H1 (cell line): ENCODE measurements at regions not wholly inside any gene's neighbourhood (a gene's known extent, or its start where the extent isn't known, plus 50 kb on each side); places are given as distances from the start of the nearest gene placed in this dataset.

Source experiments
- CTCF ChIA-PET: fragments of 300-600 bp; sonication (Branson Sonifier 250); formaldehyde crosslinking; loops from one replicate; lab custom pipeline; 2021; ENCODE audit not compliant: partially characterized antibody; lab: Charles Lee
- POLR2A ChIA-PET: fragments of 300-600 bp; sonication (Branson Sonifier 250); formaldehyde crosslinking; loops from one replicate; lab custom pipeline; 2021; ENCODE audit warnings: inconsistent platforms; ENCODE audit not compliant: partially characterized antibody; lab: Charles Lee
- DNase-seq, 2 experiments: peaks; one replicate each; pipeline versions ENCODE4 v3.0.0 to v3.0.0-alpha.2; 2010 to 2022; ENCODE audit warnings: low spot score in 2 of 2, low read depth in 1 of 2, mixed read lengths in 1 of 2
- FAIRE-seq: peaks from 2 replicates; lab custom pipeline; 2011; peaks lifted over from hg19 to GRCh38; lab: Jason Lieb, UNC
- H2AFZ ChIP-seq: 2 replicates; pipeline ENCODE4 v1.8.1; 2012; ENCODE audit warnings: low read length, inconsistent platforms
- H2AK5ac ChIP-seq: 2 replicates; pipeline ENCODE4 v1.6.1; 2013; ENCODE audit warnings: low read depth, low read length
- H2BK120ac ChIP-seq: replicated peaks from 2 replicates; pipeline ENCODE3; 2013; ENCODE audit warnings: low read depth, low read length, inconsistent platforms
- H2BK12ac ChIP-seq: 2 replicates; pipeline ENCODE4 v1.6.1; 2013; ENCODE audit warnings: low read depth, low read length
- H2BK15ac ChIP-seq: 2 replicates; pipeline ENCODE4 v1.6.1; 2013; ENCODE audit warnings: low read length
- H2BK20ac ChIP-seq: 2 replicates; pipeline ENCODE4 v1.6.1; 2013; ENCODE audit warnings: low read length
- H2BK5ac ChIP-seq: 2 replicates; pipeline ENCODE4 v1.6.1; 2013; ENCODE audit warnings: low read depth, low read length
- H3K14ac ChIP-seq: 2 replicates; pipeline ENCODE4 v1.6.1; 2013; ENCODE audit warnings: inconsistent platforms; ENCODE audit not compliant: insufficient read length
- H3K18ac ChIP-seq: 2 replicates; pipeline ENCODE4 v1.6.1; 2013; ENCODE audit warnings: low read length; ENCODE audit errors: extremely low read depth
- H3K23ac ChIP-seq: 2 replicates; pipeline ENCODE4 v1.6.1; 2013; ENCODE audit warnings: inconsistent platforms; ENCODE audit not compliant: insufficient read length
- H3K23me2 ChIP-seq: 2 replicates; pipeline ENCODE4 v1.6.1; 2013; ENCODE audit warnings: low read depth, low read length
- H3K27ac ChIP-seq: 2 replicates; pipeline ENCODE4 v1.6.1; 2011; ENCODE audit warnings: low read depth, low read length, inconsistent platforms
- H3K27me3 ChIP-seq, 4 experiments: replicated peaks in 1 of 4; 1 replicate in 1 of 4; 2 replicates in 3 of 4; pipeline versions ENCODE4 v1.6.1 to v1.8.1; 2011 to 2013; ENCODE audit warnings: low read length in 3 of 4, mild to moderate bottlenecking in 3 of 4, inconsistent platforms in 2 of 4, mixed read lengths in 2 of 4, moderate library complexity in 1 of 4; ENCODE audit not compliant: control insufficient read depth in 3 of 4, insufficient read depth in 3 of 4; ENCODE audit errors: extremely low read depth in 1 of 4
- H3K36me3 ChIP-seq, 4 experiments: 2 replicates each; pipeline versions ENCODE4 v1.6.1 to v1.8.1; 2011 to 2013; ENCODE audit warnings: mild to moderate bottlenecking in 4 of 4, low read length in 3 of 4, moderate library complexity in 2 of 4, control low read depth in 1 of 4, inconsistent platforms in 1 of 4; ENCODE audit not compliant: insufficient read depth in 4 of 4, control insufficient read depth in 2 of 4
- H3K4ac ChIP-seq: replicated peaks from 2 replicates; pipeline ENCODE3; 2013; ENCODE audit warnings: low read length, low read depth, mixed read lengths, inconsistent platforms; ENCODE audit not compliant: insufficient read length
- H3K4me1 ChIP-seq, 4 experiments: replicated peaks in 1 of 4; 1 replicate in 1 of 4; 2 replicates in 3 of 4; pipeline versions ENCODE4 v1.6.1 to v1.8.1; 2011 to 2013; ENCODE audit warnings: low read length in 3 of 4, inconsistent platforms in 2 of 4, mixed read lengths in 1 of 4; ENCODE audit not compliant: insufficient read depth in 4 of 4, control insufficient read depth in 3 of 4
- H3K4me2 ChIP-seq, 2 experiments: 2 replicates each; pipeline versions ENCODE4 v1.6.1 to v1.8.1; 2011 to 2013; ENCODE audit warnings: low read depth in 2 of 2, low read length in 2 of 2, control low read depth in 1 of 2, inconsistent platforms in 1 of 2, mild to moderate bottlenecking in 1 of 2; ENCODE audit not compliant: insufficient read depth in 1 of 2
- H3K4me3 ChIP-seq, 4 experiments: fragments of 200-600, 300-600 bp in 1 of 4; sonication (generic), shearing (Covaris generic), sonication (Bioruptor Twin) in 1 of 4; 2 replicates each; pipeline versions ENCODE4 v1.5.1 to v1.8.1; 2011 to 2016; ENCODE audit warnings: low read length in 4 of 4, low read depth in 3 of 4, control low read depth in 2 of 4, inconsistent platforms in 2 of 4, mild to moderate bottlenecking in 2 of 4, mixed read lengths in 1 of 4, moderate library complexity in 1 of 4; ENCODE audit not compliant: insufficient read depth in 2 of 4; ENCODE audit errors: extremely low read depth in 1 of 4
- H3K56ac ChIP-seq: replicated peaks from 2 replicates; pipeline ENCODE3; 2013; ENCODE audit warnings: low read depth, mild to moderate bottlenecking, mixed read lengths, low read length, inconsistent platforms; ENCODE audit not compliant: insufficient read length
- H3K79me1 ChIP-seq: 2 replicates; pipeline ENCODE4 v1.6.1; 2013; ENCODE audit warnings: low read depth, low read length, control low read depth
- H3K79me2 ChIP-seq, 2 experiments: 2 replicates each; pipeline versions ENCODE4 v1.6.1 to v1.8.1; 2012 to 2013; ENCODE audit warnings: low read length in 2 of 2, mild to moderate bottlenecking in 2 of 2, inconsistent platforms in 1 of 2; ENCODE audit not compliant: insufficient read depth in 2 of 2, control insufficient read depth in 1 of 2
- H3K9ac ChIP-seq, 4 experiments: replicated peaks in 1 of 4; 1 replicate in 1 of 4; 2 replicates in 3 of 4; pipeline versions ENCODE4 v1.6.1 to v1.8.1; 2011 to 2013; ENCODE audit warnings: low read depth in 3 of 4, low read length in 3 of 4, control low read depth in 2 of 4, mild to moderate bottlenecking in 2 of 4, moderate library complexity in 2 of 4, inconsistent platforms in 1 of 4; ENCODE audit errors: extremely low read depth in 1 of 4
- H3K9me3 ChIP-seq, 2 experiments: 2 replicates each; pipeline versions ENCODE4 v1.6.1 to v1.8.1; 2012 to 2013; ENCODE audit warnings: mild to moderate bottlenecking in 2 of 2, moderate library complexity in 2 of 2, control low read depth in 1 of 2, inconsistent platforms in 1 of 2, low read depth in 1 of 2, low read length in 1 of 2, mixed read lengths in 1 of 2; ENCODE audit not compliant: insufficient read depth in 2 of 2
- H4K20me1 ChIP-seq, 2 experiments: replicated peaks in 1 of 2; 2 replicates each; pipeline versions ENCODE3 to v1.8.1; 2011 to 2013; ENCODE audit warnings: inconsistent platforms in 2 of 2, low read length in 2 of 2, mild to moderate bottlenecking in 1 of 2; ENCODE audit not compliant: insufficient read depth in 2 of 2, control insufficient read depth in 1 of 2
- H4K5ac ChIP-seq: 2 replicates; pipeline ENCODE4 v1.6.1; 2013; ENCODE audit warnings: low read length, low read depth, mixed read lengths, inconsistent platforms; ENCODE audit not compliant: insufficient read length
- H4K8ac ChIP-seq: 2 replicates; pipeline ENCODE4 v1.8.0; 2013; ENCODE audit warnings: mild to moderate bottlenecking, moderate library complexity, low read length, inconsistent platforms; ENCODE audit not compliant: insufficient read depth; ENCODE audit errors: extremely low read depth
- H4K91ac ChIP-seq: replicated peaks from 2 replicates; pipeline ENCODE3; 2013; ENCODE audit warnings: low read length, mixed read lengths, inconsistent platforms; ENCODE audit not compliant: insufficient read length
- ASH2L ChIP-seq: fragments of 200-600, 300-600 bp; sonication (generic); IDR thresholded peaks from one replicate; pipeline ENCODE4 v1.7.1; 2017; ENCODE audit warnings: low read length
- BACH1 ChIP-seq: IDR thresholded peaks from 2 replicates; pipeline ENCODE4 v1.6.1; 2012; ENCODE audit warnings: low read length, improper control_type of control experiment
- EGR1 ChIP-seq: IDR thresholded peaks from 2 replicates; pipeline ENCODE4 v1.6.1; 2011; ENCODE audit warnings: low read depth, low read length, borderline replicate concordance
- SIRT6 ChIP-seq: IDR thresholded peaks from one replicate; pipeline ENCODE4 v1.7.1; 2012; ENCODE audit warnings: low read length, inconsistent platforms
- TAF7 ChIP-seq: optimal IDR thresholded peaks from 2 replicates; pipeline ENCODE3; 2011; ENCODE audit warnings: low read depth, mild to moderate bottlenecking, inconsistent platforms, low read length, moderate library complexity, borderline replicate concordance
- YY1 ChIP-seq: IDR thresholded peaks from 2 replicates; pipeline ENCODE4 v1.6.1; 2011; ENCODE audit warnings: low read depth, mild to moderate bottlenecking, low read length
- WGBS, 2 experiments: shearing (Covaris generic) in 1 of 2; methylation state at CpG; one replicate each; pipeline versions ENCODE4 v1.1.6 to v1.1.7; 2013 to 2015; ENCODE audit warnings: low lambda C conversion rate in 2 of 2, mixed read lengths in 2 of 2, inconsistent platforms in 1 of 2, low coverage in 1 of 2, missing lambda C conversion rate in 1 of 2; ENCODE audit not compliant: insufficient replicate concordance in 2 of 2, insufficient coverage in 1 of 2, insufficient read length in 1 of 2; ENCODE audit errors: extremely low coverage in 1 of 2, missing lambda C conversion rate in 1 of 2; 5-methylcytosine and 5-hydroxymethylcytosine counted together
- TF ChIP-seq, protein P1 (sequence below): IDR thresholded peaks from 2 replicates; pipeline ENCODE4 v1.6.1; 2011; ENCODE audit warnings: low read depth, mild to moderate bottlenecking, low read length; ENCODE audit not compliant: insufficient read depth
- TF ChIP-seq, protein P2 (sequence below): IDR thresholded peaks from 2 replicates; pipeline ENCODE4 v1.6.1; 2012; ENCODE audit warnings: low read length, inconsistent platforms
- TF ChIP-seq, protein P3 (sequence below): IDR thresholded peaks from 2 replicates; pipeline ENCODE4 v1.6.1; 2011; ENCODE audit warnings: low read length, improper control_type of control experiment
- TF ChIP-seq, protein P4 (sequence below): IDR thresholded peaks from 2 replicates; pipeline ENCODE4 v1.6.1; 2012; ENCODE audit warnings: inconsistent platforms

DNA sequence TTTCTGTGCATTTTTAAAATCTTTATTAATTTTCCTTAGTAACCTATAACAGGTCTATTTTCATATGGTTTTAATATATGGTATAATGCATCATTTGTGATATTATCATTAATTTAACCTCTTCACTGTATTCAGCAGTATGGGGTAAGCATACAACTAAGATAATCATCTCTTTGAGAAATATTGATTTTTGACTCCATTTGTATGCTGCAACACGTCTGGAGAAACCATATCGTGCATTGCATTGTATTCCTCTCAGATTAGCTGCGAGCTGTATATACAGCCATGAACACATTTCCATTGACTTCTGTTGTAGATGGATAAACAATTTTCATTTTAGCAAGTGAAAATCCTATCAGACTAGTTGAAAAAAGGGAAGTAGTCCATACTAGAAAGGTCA lies 2275.8 kb upstream of the PCDH20 start:
- Histone ChIP-seq H3K9ac (no peak overlapping the region), H3K36me3 (peaks cover 0 to 3% (median 0%) of the 10 kb centered on the region in 4 experiments; a peak in 1 of 8 replicates), H3K4ac (no peak overlapping the region), H3K4me3 (no peak overlapping the region), H2BK5ac (no peak overlapping the region), H3K4me1 (no peaks in the 10 kb centered on the region), H3K9me3 (peaks cover 5% of the 10 kb centered on the region in 2 experiments; a peak in 3 of 4 replicates), H2BK12ac (no peak overlapping the region), H3K23me2 (no peaks in the 10 kb centered on the region), H3K23ac (no peak overlapping the region), H3K27me3 (no peaks in the 10 kb centered on the region), H3K79me1 (no peaks in the 10 kb centered on the region), H4K20me1 (no peaks in the 10 kb centered on the region), H4K5ac (no peak overlapping the region), H3K14ac (no peak overlapping the region), H2BK15ac (no peak overlapping the region), H3K27ac (no peak overlapping the region), H3K18ac (no peak overlapping the region), H3K4me2 (no peak overlapping the region), H2AK5ac (no peak overlapping the region), H2BK20ac (no peak overlapping the region), H2BK120ac (no peak overlapping the region), H2AFZ (no peak overlapping the region), H3K79me2 (no peaks in the 10 kb centered on the region), H4K8ac (no peak overlapping the region), H4K91ac (no peak overlapping the region), H3K56ac (no peak overlapping the region)
- ChIA-PET POLR2A (no interaction called here), CTCF (no interaction called here)
- WGBS, 2 experiments, result 88% methylated on average over 3 of the region's 3 CpGs; no CpG with 5 or more reads in 1 of the 2 experiments
- no peak for FAIRE-seq
- no peak for DNase-seq
- TF ChIP-seq TAF7, result no peak
- TF ChIP-seq YY1, result no peak
- TF ChIP-seq, protein P1, sequence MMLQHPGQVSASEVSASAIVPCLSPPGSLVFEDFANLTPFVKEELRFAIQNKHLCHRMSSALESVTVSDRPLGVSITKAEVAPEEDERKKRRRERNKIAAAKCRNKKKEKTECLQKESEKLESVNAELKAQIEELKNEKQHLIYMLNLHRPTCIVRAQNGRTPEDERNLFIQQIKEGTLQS, result no peak
- TF ChIP-seq, protein P2, sequence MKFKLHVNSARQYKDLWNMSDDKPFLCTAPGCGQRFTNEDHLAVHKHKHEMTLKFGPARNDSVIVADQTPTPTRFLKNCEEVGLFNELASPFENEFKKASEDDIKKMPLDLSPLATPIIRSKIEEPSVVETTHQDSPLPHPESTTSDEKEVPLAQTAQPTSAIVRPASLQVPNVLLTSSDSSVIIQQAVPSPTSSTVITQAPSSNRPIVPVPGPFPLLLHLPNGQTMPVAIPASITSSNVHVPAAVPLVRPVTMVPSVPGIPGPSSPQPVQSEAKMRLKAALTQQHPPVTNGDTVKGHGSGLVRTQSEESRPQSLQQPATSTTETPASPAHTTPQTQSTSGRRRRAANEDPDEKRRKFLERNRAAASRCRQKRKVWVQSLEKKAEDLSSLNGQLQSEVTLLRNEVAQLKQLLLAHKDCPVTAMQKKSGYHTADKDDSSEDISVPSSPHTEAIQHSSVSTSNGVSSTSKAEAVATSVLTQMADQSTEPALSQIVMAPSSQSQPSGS, result no peak
- TF ChIP-seq BACH1, result no peak
- no peak for TF ChIP-seq SIRT6
- TF ChIP-seq, protein P3, sequence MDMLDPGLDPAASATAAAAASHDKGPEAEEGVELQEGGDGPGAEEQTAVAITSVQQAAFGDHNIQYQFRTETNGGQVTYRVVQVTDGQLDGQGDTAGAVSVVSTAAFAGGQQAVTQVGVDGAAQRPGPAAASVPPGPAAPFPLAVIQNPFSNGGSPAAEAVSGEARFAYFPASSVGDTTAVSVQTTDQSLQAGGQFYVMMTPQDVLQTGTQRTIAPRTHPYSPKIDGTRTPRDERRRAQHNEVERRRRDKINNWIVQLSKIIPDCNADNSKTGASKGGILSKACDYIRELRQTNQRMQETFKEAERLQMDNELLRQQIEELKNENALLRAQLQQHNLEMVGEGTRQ, result no peak
- TF ChIP-seq, protein P4, sequence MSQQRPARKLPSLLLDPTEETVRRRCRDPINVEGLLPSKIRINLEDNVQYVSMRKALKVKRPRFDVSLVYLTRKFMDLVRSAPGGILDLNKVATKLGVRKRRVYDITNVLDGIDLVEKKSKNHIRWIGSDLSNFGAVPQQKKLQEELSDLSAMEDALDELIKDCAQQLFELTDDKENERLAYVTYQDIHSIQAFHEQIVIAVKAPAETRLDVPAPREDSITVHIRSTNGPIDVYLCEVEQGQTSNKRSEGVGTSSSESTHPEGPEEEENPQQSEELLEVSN, result no peak
- no peak for TF ChIP-seq EGR1
- TF ChIP-seq ASH2L, result no peak
